MG63 (cell line): ENCODE measurements at regions not wholly inside any gene's neighbourhood (a gene's known extent, or its start where the extent isn't known, plus 50 kb on each side); places are given as distances from the start of the nearest gene placed in this dataset.

ENCODE experiments used
- DNase-seq: peaks from one replicate; pipeline ENCODE4 v3.0.0-alpha.2; 2020
- H3K27me3 ChIP-seq: fragments of 250-450 bp; sonication (Bioruptor Pico); 2 replicates; pipeline ENCODE4 v1.5.1; 2020; ENCODE audit warnings: mild to moderate bottlenecking, moderate library complexity
- H3K36me3 ChIP-seq: fragments of 250-450 bp; sonication (Bioruptor Pico); 2 replicates; pipeline ENCODE4 v1.5.1; 2020; ENCODE audit warnings: mild to moderate bottlenecking, moderate library complexity
- H3K4me3 ChIP-seq: fragments of 250-450 bp; sonication (Bioruptor Pico); 2 replicates; pipeline ENCODE4 v1.5.1; 2020; ENCODE audit warnings: mild to moderate bottlenecking, moderate library complexity
- H3K9me3 ChIP-seq: fragments of 250-450 bp; sonication (Bioruptor Pico); 2 replicates; pipeline ENCODE4 v1.5.1; 2020; ENCODE audit warnings: mild to moderate bottlenecking, moderate library complexity

GRCh38 chr13:111461445-111462149 lies 141.2 kb downstream of the TEX29 start:
- H3K36me3 ChIP-seq, result no peaks in the 10 kb centered on the region
- peaks cover 3% of the 10 kb centered on the region; the same call in 1 of the 2 replicates for H3K27me3 ChIP-seq
- H3K4me3 ChIP-seq, result no peak overlapping the region
- DNase-seq, result no peak
- 0 out of 2 replicates have a peak, but pooled peaks cover 4% of the 10 kb centered on the region for H3K9me3 ChIP-seq

- Histone ChIP-seq H3K36me3 (no peaks in the 10 kb centered on the region), H3K4me3 (no peak overlapping the region), H3K27me3 (peaks cover 3% of the 10 kb centered on the region; the same call in 1 of the 2 replicates), H3K9me3 (0 out of 2 replicates have a peak, but pooled peaks cover 4% of the 10 kb centered on the region)
- no peak for DNase-seq
Measured at GRCh38 chr13:111462221-111462764, 141.9 kb downstream of the TEX29 start.

- no peak for DNase-seq
- peaks cover 3% of the 10 kb centered on the region; the same call in 1 of the 2 replicates for H3K27me3 ChIP-seq
- 0 out of 2 replicates have a peak, but pooled peaks cover 4% of the 10 kb centered on the region for H3K9me3 ChIP-seq
- H3K4me3 ChIP-seq, result no peak overlapping the region
- no peaks in the 10 kb centered on the region for H3K36me3 ChIP-seq
Measured at GRCh38 chr13:111462944-111463343, 142.5 kb downstream of the TEX29 start.

GRCh38 chr13:111467111-111467890 lies 146.9 kb downstream of the TEX29 start:
- Histone ChIP-seq H3K4me3 (no peak overlapping the region), H3K36me3 (no peaks in the 10 kb centered on the region), H3K9me3 (0 out of 2 replicates have a peak, but pooled peaks cover 4% of the 10 kb centered on the region), H3K27me3 (peaks cover 3% of the 10 kb centered on the region; the same call in 1 of the 2 replicates)
- DNase-seq, result no peak

GRCh38 chr13:111468037-111468959 lies 147.9 kb downstream of the TEX29 start:
- no peak for DNase-seq
- Histone ChIP-seq H3K36me3 (no peaks in the 10 kb centered on the region), H3K27me3 (peaks cover 2% of the 10 kb centered on the region; the same call in 1 of the 2 replicates), H3K9me3 (0 out of 2 replicates have a peak, but pooled peaks cover 4% of the 10 kb centered on the region), H3K4me3 (no peak overlapping the region)

- Histone ChIP-seq H3K4me3 (no peak overlapping the region), H3K36me3 (no peaks in the 10 kb centered on the region), H3K9me3 (0 out of 2 replicates have a peak, but pooled peaks cover 4% of the 10 kb centered on the region), H3K27me3 (no peaks in the 10 kb centered on the region)
- no peak for DNase-seq
Measured at GRCh38 chr13:111469450-111469849, 149.0 kb downstream of the TEX29 start.

GRCh38 chr13:111469916-111470506 lies 149.6 kb downstream of the TEX29 start:
- DNase-seq, result no peak
- H3K27me3 ChIP-seq, result no peaks in the 10 kb centered on the region
- no peak overlapping the region for H3K4me3 ChIP-seq
- 0 out of 2 replicates have a peak, but pooled peaks cover 4% of the 10 kb centered on the region for H3K9me3 ChIP-seq
- no peaks in the 10 kb centered on the region for H3K36me3 ChIP-seq

- no peak overlapping the region for H3K4me3 ChIP-seq
- DNase-seq, result no peak
- H3K9me3 ChIP-seq, result 0 out of 2 replicates have a peak, but pooled peaks cover 4% of the 10 kb centered on the region
- H3K36me3 ChIP-seq, result no peaks in the 10 kb centered on the region
- H3K27me3 ChIP-seq, result no peaks in the 10 kb centered on the region
Measured at GRCh38 chr13:111470933-111471332, 150.5 kb downstream of the TEX29 start.

- Histone ChIP-seq H3K4me3 (no peak overlapping the region), H3K36me3 (no peaks in the 10 kb centered on the region), H3K27me3 (no peaks in the 10 kb centered on the region), H3K9me3 (no peaks in the 10 kb centered on the region)
- DNase-seq, result no peak
Measured at GRCh38 chr13:111472083-111472482, 151.6 kb downstream of the TEX29 start.

GRCh38 chr13:111472559-111473460 lies 152.4 kb downstream of the TEX29 start:
- Histone ChIP-seq H3K4me3 (no peak overlapping the region), H3K27me3 (no peaks in the 10 kb centered on the region), H3K9me3 (no peaks in the 10 kb centered on the region), H3K36me3 (no peaks in the 10 kb centered on the region)
- DNase-seq, result no peak

GRCh38 chr13:111474136-111475002 lies 153.9 kb downstream of the TEX29 start:
- DNase-seq, result no peak
- no peaks in the 10 kb centered on the region for H3K27me3 ChIP-seq
- H3K9me3 ChIP-seq, result no peaks in the 10 kb centered on the region
- no peak overlapping the region for H3K4me3 ChIP-seq
- no peaks in the 10 kb centered on the region for H3K36me3 ChIP-seq

- Histone ChIP-seq H3K36me3 (no peaks in the 10 kb centered on the region), H3K4me3 (no peak overlapping the region), H3K27me3 (no peaks in the 10 kb centered on the region), H3K9me3 (no peaks in the 10 kb centered on the region)
- no peak for DNase-seq
Measured at GRCh38 chr13:111475488-111475887, 155.0 kb downstream of the TEX29 start.

GRCh38 chr13:111476197-111476596 lies 155.8 kb downstream of the TEX29 start:
- H3K9me3 ChIP-seq, result no peaks in the 10 kb centered on the region
- H3K27me3 ChIP-seq, result no peaks in the 10 kb centered on the region
- no peak for DNase-seq
- no peaks in the 10 kb centered on the region for H3K36me3 ChIP-seq
- no peak overlapping the region for H3K4me3 ChIP-seq

GRCh38 chr13:111479412-111479811 lies 159.0 kb downstream of the TEX29 start:
- no peaks in the 10 kb centered on the region for H3K36me3 ChIP-seq
- no peak for DNase-seq
- no peaks in the 10 kb centered on the region for H3K9me3 ChIP-seq
- H3K4me3 ChIP-seq, result no peak overlapping the region
- H3K27me3 ChIP-seq, result no peaks in the 10 kb centered on the region
